ENCODE measurements at regions not wholly inside any gene's neighbourhood (a gene's known extent, or its start where the extent isn't known, plus 50 kb on each side); places are given as distances from the start of the nearest gene placed in this dataset.

- TF ChIP-seq EZH2 (IDR thresholded peaks at IDR 0.05; ENCODE audit: low read length, missing control alignments) (no peak), CTCF (conservative IDR thresholded peaks at IDR 0.05 in 1 of 2, IDR thresholded peaks at IDR 0.05 in 1 of 2; ENCODE audit: low read depth in 1 of 2, low read length in 2 of 2) (no peak)
These were observed 407.9 kb upstream of the PKN2 start for GRCh38 chr1:88276163-88276562.

All from fibroblast of lung (primary cell).